ENCODE measurements at regions not wholly inside any gene's neighbourhood (a gene's known extent, or its start where the extent isn't known, plus 50 kb on each side); places are given as distances from the start of the nearest gene placed in this dataset.

GRCh38 chr18:57981308-57982028 is 62.6 kb upstream of the NEDD4L start:
- DNase-seq (ENCODE audit: low read depth, low spot score): no peak
- no peaks in the 10 kb centered on the region for H4K20me1 ChIP-seq (ENCODE audit: insufficient read depth)
- ChIA-PET RAD21 (ENCODE audit: low non-redundant PET in 1 of 2, low total read pairs in 2 of 2, uncharacterized antibody in 2 of 2, unreplicated experiment in 2 of 2) (interaction anchor here in 1 of 2 experiments (0.7 kb wide), 1 partner anchor 1085 kb away, joined by 6 read pairs; no protein-coding TSS in a partner anchor), CTCF (no interaction called here), POLR2A (no interaction called here)
- H3K36me3 ChIP-seq (ENCODE audit: control insufficient read depth in 1 of 2, insufficient read depth in 2 of 2, low read length in 2 of 2): no peaks in the 10 kb centered on the region
- no peak overlapping the region for H3K9ac ChIP-seq (ENCODE audit: low read length)
- H3K9me2 ChIP-seq (ENCODE audit: insufficient read depth): no peaks in the 10 kb centered on the region
- no peak overlapping the region for H3K4me3 ChIP-seq (replicated peaks in 1 of 2; ENCODE audit: low read depth in 1 of 2, low read length in 2 of 2)
- no peak overlapping the region for H2AFZ ChIP-seq (ENCODE audit: low read depth, low read length, poor library complexity, severe bottlenecking)
- TF ChIP-seq SP1 (IDR thresholded peaks at IDR 0.05; ENCODE audit: low read depth) (no peak), CEBPB (IDR thresholded peaks at IDR 0.05; ENCODE audit: low read depth) (no peak), SIN3A (IDR thresholded peaks at IDR 0.05; ENCODE audit: low read depth) (no peak), RAD21 (IDR thresholded peaks at IDR 0.05; ENCODE audit: low read depth) (no peak), ELF1 (IDR thresholded peaks at IDR 0.05; ENCODE audit: borderline replicate concordance, low read depth) (no peak), FOSL1 (IDR thresholded peaks at IDR 0.05; ENCODE audit: low read depth) (no peak), POLR2A (IDR thresholded peaks at IDR 0.05; ENCODE audit: borderline replicate concordance, extremely low read depth, insufficient read depth, insufficient read length) (no peak), EGR1 (IDR thresholded peaks at IDR 0.05; ENCODE audit: low read depth) (no peak), REST (IDR thresholded peaks at IDR 0.05; ENCODE audit: low read depth) (no peak)
- no peak overlapping the region for H3K27ac ChIP-seq (ENCODE audit: low read depth, low read length)
- H3K79me2 ChIP-seq (ENCODE audit: insufficient read depth, low read length): no peaks in the 10 kb centered on the region
- no peaks in the 10 kb centered on the region for H3K27me3 ChIP-seq (ENCODE audit: insufficient read depth, low read length)
- no TSS peak for BruUV-seq (replicated peaks)
- ATAC-seq: no peak
- H3K4me1 ChIP-seq (ENCODE audit: control insufficient read depth in 1 of 2, insufficient read depth in 2 of 2, low read length in 2 of 2): peaks cover 6 to 9% of the 10 kb centered on the region in 2 experiments
- no peaks in the 10 kb centered on the region for H3K9me3 ChIP-seq (ENCODE audit: control insufficient read depth in 1 of 2, insufficient read depth in 1 of 2, low read depth in 1 of 2, low read length in 2 of 2)
- intact Hi-C loops (cut with micrococcal nuclease): no loop called here
- H3K4me2 ChIP-seq (ENCODE audit: low read length): no peak overlapping the region
